HG02884 (cell line): ENCODE measurements at regions not wholly inside any gene's neighbourhood (a gene's known extent, or its start where the extent isn't known, plus 50 kb on each side); places are given as distances from the start of the nearest gene placed in this dataset.

Experiments used
- ATAC-seq: cut with Tn5 transposase; IDR thresholded peaks from one replicate; pipeline ENCODE4 v1.9.1; 2021; ENCODE audit warnings: mild to moderate bottlenecking, moderate library complexity; ENCODE audit not compliant: unreplicated experiment

DNA sequence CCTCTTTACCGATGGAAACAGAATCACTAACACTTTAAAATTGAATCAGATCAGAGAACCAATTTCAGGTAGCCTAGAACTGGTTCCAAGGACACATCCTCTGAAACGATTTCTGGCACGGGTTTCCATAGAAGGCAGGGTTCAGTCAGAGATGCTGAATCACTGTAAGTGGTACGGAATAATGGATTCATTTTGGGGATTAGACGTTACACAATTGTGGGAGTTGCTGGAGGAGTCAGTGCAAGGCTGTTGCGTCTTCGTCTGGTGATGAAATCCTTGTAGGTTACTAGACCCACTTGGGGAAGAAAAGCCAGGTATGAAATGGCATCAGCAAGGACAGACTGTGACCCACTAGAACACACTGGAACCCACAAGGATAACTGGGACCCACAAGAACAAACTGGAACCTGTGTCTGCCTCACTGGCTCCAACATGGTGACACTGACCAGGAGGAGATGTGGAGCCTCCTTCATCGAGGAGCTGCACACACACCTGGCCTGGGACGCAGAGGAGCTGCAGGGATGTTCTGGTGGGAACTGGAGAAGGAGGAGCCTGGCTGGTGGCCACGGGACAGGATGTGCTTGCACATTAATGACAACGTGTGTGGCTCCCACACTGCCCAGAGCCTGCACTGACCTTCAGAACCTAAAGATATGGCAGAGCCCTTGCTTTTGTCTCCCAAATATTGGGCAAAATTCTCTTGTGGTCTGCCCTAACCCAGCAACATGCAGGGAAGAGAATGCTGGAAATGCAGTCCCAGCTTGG, 105.1 kb downstream of the TRAPPC11 start:
- no peak for ATAC-seq

DNA sequence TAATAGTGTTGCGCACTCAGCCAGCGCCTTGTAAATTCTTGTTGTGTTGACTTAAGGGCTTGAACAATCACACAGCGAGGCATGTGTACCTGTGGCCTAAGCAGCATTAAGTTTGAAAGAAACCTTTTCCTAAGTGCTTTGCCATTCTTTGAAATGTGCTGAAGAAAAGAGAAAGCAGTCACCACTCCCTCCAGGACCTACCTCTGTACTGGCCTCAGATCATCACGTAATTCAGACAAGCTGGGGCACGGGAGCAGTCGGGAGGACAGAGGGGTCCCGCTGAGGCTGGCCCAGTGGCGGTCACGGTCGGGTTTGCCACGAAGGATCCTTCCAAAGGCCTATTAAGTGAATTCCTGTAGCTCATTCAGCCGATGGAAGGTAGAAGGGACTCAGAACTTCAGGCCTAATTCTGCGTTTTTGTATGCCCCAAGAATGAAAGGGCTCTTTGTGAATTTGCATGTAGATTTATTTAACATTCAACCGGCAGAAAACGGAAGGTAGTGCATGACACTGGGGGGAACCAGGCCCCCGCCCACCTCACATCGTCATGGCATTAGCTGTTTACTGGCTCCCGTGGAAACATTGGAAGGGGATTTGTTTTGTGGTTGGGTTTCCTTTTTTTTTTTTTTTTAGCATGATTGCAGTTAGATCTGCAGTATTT, 106.3 kb downstream of the TRAPPC11 start:
- no peak for ATAC-seq

DNA sequence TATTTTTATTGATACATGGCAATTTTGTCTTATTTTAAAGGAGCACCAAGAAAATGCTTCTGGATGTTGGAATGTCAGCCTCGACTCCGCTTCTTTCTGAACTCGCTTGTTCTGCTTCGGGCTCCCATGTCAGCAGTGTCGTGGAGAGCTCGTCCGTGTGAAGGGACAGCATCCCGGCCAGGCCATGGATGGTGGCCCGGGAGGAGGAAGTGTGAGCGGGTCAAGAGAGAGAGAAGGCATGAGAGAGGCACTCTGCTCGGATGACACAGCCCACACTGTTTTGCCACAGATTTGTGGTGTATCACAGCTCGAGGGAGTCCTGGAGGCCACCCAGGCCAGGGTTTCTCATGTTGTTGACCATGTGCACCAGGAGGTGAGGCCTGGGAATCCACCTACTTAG, 107.0 kb downstream of the TRAPPC11 start:
- no peak for ATAC-seq

DNA sequence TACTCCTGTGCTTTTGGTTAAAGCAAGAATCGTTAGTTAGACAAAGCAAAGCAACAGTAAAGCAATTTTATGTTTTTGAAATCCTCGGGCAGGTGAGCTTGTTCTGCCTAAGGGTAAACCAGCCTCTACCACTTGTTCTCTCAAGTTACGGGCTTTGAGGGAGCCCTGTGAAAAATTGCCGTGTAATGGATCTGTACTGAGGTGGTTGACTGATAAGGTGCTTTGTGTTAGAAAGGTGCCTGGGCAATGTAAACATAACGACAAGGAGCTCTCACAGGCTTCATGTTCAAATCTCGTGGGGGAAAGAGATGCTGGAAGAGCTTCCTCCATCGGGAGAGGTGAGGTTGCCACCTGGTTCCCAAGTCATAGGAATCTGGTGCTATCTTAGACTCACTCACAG, 111.8 kb downstream of the TRAPPC11 start:
- no peak for ATAC-seq

DNA sequence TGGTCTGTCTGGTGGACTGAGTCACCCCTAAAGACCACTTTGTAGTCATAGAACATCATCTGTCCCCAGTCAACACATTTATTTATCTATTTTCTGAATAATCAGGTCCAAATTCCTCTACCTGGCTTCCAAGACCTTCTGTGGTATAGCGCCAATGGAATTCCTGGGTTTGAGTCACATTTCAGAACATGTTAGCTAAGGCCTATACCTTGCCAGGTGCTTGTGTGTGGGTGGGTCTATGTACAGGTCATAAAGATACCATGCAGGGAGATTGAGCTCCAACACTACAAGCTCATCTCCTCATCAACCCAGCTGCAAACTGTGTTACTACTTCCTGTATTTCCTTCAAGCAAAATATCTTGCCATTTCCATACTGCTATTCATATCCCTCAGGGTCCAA, 113.3 kb downstream of the TRAPPC11 start:
- ATAC-seq, result no peak

DNA sequence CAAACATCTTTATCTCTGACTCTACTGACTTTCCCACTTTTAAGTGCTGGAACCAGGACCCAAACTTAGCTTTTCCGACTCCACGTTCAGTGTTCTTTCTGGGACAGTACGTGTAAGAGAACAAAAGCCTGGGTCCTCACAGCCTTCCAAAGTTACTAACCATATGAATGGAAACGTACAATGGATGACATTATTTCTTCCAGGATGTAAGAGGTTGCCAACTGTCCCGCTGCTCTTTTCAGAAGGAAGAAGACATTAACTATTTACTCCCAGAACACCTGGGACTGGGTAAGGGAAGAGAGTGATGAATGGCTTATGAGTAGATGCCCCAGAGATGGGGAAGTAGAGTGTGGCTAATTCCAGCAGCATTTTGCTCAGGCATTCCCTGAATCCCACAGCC, 114.7 kb downstream of the TRAPPC11 start:
- no peak for ATAC-seq

DNA sequence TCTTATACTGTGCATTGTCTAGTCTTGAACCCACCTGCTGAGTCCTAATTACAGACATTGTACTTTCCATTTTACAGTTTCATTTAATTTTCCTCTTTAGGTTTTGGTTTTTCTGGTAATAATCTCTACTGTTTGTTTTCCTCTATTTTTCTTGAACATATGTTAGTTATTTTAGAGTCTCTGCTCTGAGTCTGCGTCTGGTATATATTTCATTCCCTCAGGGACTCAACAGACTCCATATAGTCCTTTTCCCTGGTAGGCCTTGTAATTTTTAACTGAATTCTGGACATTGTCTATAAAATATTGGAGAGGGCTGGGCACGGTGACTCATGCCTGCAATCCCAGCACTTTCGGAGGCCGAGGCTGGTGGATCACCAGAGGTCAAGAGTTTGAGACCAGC, 121.8 kb upstream of the STOX2 start:
- ATAC-seq, result no peak

DNA sequence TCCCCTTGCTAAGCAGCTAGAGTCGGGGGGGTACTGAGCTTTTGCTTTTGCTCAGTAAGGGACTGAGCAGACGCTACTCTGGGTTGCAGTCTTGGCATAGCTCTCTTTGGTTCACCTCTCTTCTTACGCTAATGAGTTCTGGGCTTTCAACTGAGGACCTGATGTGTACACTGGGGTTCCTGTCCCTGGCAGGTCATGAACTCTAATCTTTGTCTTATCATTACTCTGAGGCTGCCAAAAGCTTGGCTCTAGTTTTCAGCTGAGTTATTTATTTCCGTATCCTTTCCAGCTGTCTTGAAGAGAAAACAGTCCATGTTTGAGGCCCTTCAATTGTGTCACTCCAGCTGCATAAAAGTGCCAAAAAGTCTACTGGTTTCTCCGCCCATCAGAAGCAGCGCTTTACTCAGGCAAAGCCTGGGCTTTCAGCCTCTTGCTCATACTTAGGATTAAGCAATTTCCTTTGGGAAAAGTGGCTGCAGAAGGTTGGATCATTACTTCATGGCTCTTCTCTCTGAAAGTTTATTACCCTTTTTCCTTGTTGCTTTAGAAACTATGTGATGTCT, 121.0 kb upstream of the STOX2 start:
- ATAC-seq, result no peak

DNA sequence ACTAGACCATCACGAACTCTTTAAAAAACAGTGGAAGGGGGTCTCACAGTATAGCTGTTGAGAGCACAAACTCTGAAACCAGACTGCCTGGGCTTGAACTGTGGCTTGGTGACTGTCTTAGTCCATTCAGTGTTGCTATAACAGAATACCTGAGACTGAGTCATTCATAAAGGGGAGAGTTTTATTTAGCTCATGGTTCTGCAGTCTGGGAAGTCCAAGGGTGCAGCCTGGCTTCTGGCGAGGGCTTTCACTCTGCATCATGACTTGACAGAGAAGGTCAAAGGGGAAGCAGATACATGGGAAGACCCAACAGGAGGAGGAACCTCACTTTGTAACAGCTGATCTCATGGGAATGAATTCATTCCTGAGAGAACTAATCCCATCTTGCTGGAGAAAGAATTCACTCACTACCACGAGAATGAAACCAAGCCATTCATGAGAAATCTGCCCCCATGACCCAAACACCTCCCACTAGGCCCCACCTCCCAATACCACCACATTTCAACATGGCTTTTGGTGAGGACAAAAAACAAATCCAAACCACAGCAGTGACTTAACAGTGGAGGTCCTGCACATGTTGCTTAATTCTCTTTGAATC, 116.7 kb upstream of the STOX2 start:
- no peak for ATAC-seq

DNA sequence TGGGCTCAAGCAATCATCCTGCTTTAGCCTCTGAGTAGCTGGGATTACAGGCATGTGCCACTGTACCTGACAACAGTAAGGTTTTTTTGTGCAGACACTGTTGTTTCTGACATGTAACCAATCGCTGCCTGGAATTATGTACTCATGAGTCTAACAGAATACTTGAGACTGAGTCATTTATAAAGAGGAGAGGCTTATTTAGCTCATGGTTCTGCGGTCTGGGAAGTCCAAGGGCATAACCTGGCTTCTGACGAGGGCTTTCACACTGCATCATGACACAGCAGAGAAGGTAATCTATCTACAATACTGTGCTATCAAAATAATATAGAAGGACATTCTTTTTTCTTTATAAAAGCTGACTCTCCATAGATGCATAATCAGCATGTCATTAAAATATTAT, 115.5 kb upstream of the STOX2 start:
- no peak for ATAC-seq

DNA sequence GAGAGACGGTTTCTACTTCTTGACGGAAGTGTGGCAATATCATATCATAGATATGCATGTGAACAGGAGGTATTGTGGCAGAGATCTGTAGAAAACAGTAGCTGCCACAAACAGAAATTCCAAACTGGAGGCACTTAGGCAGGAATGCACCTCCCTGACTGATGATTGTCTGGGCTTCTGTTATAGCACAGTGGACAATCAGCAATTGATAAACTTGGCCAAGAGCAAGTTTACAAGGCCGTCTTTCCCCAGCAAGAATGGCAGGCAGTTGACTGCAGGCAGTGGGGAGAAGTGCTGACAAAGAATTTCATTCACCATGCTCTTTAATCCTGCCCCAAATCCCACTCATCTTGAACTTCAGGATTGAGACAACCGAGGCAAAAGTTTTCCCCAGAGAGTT, 114.4 kb upstream of the STOX2 start:
- no peak for ATAC-seq

DNA sequence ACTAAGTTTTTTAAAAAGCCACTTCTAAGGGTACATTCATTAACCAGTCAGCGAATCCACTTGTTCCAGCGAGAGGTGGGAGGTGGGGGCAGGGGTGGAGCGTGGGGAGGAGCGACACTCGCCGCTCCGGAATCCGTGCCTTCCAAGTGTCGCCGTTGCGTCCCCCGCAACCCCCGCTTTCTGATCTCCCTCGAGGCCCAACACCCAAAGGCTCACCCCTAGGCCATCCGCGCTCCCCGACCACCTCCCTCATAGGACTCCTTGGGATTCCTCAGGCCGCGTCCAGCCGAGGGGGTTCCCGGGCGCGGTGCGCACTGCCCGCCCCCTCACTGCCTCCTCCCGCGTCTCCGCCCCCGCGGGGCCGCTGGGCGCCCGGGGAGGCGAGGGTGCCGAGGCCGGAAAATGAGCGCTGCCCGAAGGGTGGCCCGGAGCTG, 108.1 kb upstream of the STOX2 start:
- ATAC-seq, result no peak

DNA sequence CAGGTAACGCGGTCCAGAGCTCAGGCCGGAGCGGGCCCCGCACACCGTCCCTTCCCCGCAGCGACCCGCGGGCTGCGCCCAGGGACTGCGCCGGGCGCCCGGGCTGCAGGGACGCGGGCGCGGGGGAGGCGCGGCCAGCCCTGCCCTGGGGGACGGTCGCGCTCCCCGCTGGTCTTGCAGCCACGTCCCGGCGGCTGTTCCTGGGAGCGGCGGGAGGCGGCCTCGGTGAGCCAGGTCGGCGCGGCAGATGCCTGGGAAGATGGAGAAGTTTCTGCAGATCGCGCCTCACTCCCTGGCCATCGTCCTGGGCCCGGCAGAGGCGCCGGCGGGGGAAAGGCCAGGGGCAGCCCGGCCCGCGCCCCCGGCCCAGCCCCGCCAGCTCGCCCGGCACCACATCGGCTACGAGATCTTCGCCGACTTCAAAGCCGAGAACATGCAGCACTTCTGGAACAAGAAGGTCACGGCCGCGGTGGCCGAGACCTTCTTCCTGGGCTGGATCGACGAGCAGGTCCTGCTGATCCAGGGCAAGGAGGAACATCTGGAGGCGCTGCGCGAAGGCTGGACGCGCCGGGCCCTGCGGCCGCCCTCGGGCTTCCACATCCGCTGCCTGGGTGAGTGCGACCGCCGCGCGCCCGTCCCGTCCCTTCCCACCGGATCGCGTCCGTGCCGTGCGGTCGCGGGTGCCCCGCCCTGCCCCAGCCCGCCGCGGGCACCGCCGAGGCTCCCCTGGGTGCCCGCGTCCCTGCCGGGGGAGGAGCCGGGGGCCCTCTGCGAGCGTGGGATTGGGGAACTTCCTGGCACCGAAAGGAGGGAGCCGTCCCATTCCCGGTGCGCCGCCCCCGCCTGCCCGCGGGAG, 107.4 kb upstream of the STOX2 start:
- no peak for ATAC-seq

DNA sequence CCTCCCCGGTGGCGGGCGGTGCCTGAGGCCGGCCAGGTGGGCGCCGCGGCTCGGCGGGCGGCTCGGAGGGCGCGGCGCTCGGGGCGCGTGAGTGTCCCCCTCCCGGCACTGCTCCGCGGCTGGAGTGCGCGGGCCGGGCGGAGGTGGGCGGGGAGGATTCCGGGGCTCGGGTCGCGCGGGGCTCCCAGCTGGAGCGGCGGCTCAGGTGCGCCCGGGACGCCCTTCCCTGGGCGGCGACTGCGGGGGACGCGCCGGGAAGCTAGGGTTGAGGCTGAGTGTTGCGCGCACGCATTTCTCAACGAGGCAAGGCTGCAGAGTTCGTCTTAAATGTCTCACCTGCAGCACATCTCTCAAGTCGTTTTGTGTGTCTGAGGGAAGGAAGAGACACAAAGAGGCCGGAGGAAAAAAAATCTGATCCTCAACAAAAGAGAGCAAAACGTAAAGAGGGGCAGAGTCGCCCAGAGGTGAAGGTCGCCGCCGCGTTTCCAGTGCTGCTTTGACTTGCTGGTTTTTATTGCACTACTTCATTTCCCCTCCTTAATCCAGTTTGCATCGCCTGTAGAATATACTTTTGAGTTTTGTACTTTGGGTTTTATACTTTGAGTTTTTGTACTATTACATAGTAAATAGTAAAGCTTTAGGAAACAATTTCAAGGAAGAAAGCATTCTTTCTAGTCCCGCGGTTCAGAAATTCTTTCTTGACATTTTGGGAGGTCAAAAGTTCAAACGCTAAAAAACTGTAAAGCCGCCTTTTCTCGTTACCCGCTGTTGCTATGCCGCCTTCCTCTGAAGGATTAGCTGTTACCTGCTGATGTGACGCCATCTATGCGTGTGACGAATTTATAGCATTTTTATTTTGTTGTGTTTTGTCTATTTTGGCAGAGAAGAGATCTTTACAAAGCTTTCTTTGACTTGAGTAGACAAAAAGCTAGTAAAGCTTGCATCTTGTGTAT, 106.5 kb upstream of the STOX2 start:
- no peak for ATAC-seq

DNA sequence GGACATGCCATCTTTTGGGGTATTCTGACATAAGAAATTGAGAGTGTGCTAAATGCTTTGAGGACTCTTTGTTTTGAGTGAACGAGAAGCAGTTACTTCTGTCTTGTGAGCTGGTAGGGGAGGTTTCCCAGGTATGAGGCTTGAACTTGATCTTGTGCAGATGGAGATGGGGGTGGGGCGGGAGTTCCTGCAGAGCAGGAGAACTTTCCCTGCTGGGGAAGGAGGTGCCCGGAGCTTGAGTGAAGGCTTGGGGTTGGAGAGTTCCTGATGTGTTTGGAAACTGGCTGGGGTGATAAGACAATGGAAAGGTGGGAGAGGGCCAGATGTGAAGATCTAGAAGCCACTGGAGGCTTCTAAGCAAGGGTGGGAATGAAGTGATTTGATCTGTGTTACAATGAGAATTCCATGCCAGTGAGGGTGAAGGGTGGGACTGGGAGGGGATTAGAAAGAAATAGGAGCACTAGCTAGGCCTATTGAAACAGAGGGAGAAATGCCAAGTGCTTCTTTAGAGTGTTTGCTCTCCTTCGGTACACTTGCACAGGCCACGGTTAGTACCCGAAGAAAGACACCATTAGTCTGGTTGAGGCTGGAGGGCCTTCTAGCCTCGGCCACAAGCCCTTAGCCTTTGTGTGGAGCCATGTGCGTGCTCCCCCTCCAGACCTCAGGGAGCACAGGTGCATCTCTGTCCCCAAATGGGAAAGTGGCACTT, 103.5 kb upstream of the STOX2 start:
- ATAC-seq, result no peak

DNA sequence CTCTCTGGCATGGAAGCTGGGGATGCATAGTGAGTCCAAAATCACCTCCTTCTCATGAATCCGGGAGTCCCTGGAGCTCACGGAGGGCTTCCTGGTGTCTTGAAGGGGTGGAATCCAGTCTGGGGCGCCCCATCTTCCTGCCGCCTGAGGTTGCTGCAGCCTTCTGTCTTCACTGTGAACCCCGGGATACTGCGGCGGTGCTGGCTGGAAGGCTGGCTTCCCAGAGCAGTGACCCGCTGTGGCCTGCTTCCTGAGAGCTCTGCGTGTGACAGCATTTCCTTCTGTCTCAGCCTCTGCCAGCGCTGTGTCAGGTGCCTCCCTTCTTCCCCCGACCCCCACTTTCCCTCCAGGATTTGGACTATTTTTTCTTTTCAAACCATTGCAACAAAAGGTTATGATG, 98.8 kb upstream of the STOX2 start:
- ATAC-seq, result no peak

DNA sequence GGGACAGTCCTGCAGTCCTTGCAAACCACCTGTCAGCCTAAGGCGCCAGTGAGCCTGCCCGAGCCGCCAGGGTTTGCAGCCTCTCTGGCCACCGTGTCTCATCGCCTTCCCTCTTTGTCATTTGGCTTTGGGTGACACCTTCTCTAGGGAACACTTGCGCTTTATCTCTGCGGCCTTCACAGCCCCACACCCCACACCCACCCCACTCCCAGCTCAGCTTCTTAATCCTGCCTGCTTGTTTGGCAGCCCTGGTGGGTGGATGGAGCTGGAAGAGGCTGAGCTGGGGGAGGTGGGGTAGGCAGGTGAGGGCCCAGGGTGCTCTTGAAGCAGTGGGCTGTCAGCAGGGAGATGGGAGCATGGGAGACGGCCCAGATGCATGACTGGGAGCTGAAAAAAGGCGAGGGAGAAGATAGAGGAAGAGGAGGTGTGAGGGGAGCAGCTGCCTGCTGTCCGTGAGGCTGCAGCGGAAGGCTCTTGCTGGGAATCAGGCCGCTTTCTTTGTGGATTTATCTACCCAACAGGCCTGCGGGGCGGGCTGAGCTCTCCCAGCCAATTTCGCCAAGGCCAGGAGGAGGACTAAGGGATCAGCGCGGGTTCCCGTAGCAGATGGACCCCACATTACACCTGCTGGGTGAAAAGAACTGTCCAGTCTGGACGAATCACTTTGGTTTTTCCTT, 97.5 kb upstream of the STOX2 start:
- no peak for ATAC-seq

DNA sequence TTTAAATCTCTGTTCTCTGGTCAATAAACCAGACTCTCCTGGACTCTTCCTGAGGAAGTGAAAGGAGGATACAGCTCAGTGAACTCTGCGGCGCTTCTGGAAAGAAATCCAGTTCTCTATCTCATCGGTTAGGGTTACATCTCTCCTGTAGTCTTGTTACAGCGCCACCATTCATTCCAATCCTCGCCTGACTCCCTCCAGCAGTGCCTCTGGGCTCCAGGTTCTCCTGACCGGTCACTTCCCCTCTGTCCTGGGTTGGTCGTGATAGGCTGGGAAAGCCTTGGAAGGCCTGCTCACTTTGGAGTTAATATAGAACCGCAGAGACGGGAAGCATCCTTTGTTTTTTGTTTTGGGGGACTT, 97.0 kb upstream of the STOX2 start:
- ATAC-seq, result no peak

DNA sequence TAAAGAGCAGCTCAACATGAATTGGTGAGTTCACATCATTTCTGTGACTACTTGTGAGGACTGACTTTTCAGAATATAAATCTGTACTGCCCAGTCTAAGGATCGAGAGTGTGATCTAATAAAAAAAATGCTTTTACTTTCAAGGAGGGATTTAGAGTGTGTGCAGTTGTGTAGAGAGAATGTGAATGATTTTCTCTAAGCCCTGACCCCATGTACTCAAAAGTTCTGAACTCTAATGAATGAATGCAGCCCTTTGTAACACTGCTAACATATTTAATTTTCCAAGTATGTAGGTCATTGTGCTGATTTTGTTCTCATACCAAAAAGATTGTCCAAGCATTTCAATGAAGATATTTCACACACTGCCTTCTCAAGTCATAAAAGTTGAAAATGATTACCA, 92.5 kb upstream of the STOX2 start:
- ATAC-seq, result no peak
